Adrenal gland (tissue), 5 donors: ENCODE measurements at regions not wholly inside any gene's neighbourhood (a gene's known extent, or its start where the extent isn't known, plus 50 kb on each side); places are given as distances from the start of the nearest gene placed in this dataset.

Experiments used
- POLR2A ChIP-seq, 2 donors: fragments of 450-650 bp; IDR thresholded peaks; one replicate each; pipeline ENCODE4 v1.6.1; 2017; ENCODE audit warnings: antibody characterized with exemption in 2 of 2, mild to moderate bottlenecking in 2 of 2, moderate library complexity in 1 of 2
- TF ChIP-seq, protein P1 (sequence below), 6 experiments: fragments of 450-650 bp in 4 of 6; fragments of 200-600 bp in 2 of 6; sonication (generic) in 1 of 6; IDR thresholded peaks; 1 replicate in 5 of 6; 2 replicates in 1 of 6; pipeline versions ENCODE4 v1.5.1 to v1.8.0; 2016 to 2021; ENCODE audit warnings: antibody characterized with exemption in 6 of 6, mild to moderate bottlenecking in 2 of 6, moderate library complexity in 1 of 6
- donor health status: DM: no; HTN: no; CAD: no.

DNA sequence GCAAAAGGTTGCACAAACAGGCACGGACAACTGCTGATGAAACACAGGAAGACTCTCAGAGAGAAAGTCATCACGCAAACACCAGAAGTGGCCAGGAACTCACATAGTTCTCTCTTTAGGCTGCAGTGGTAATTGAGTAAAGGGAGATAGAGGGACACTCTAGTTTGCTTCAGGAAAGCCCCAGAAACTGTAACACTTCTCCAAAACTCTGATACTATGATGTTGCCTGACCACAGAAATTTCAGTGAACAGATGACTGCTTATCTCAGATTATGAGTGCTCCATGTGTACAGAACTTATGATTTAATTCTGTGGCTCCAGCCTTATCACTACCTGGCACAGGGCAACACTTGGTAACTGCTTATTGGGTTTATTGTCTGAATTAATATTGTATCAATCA, 311.5 kb upstream of the GYPC start:
- TF ChIP-seq, protein P1, sequence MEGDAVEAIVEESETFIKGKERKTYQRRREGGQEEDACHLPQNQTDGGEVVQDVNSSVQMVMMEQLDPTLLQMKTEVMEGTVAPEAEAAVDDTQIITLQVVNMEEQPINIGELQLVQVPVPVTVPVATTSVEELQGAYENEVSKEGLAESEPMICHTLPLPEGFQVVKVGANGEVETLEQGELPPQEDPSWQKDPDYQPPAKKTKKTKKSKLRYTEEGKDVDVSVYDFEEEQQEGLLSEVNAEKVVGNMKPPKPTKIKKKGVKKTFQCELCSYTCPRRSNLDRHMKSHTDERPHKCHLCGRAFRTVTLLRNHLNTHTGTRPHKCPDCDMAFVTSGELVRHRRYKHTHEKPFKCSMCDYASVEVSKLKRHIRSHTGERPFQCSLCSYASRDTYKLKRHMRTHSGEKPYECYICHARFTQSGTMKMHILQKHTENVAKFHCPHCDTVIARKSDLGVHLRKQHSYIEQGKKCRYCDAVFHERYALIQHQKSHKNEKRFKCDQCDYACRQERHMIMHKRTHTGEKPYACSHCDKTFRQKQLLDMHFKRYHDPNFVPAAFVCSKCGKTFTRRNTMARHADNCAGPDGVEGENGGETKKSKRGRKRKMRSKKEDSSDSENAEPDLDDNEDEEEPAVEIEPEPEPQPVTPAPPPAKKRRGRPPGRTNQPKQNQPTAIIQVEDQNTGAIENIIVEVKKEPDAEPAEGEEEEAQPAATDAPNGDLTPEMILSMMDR (IDR thresholded peaks at IDR 0.05), result no peak
- TF ChIP-seq POLR2A (IDR thresholded peaks at IDR 0.05), result no peak
